HFF-Myc (cell line): ENCODE measurements at regions not wholly inside any gene's neighbourhood (a gene's known extent, or its start where the extent isn't known, plus 50 kb on each side); places are given as distances from the start of the nearest gene placed in this dataset.
"Not testable (repeated sequence)": the region's sequence is repeated elsewhere in the genome, so short reads cannot be mapped to it uniquely, and the experiment has no call there.

Experiments used
- DNase-seq: peaks from one replicate; pipeline ENCODE4 v3.0.0-alpha.2; 2011; ENCODE audit warnings: low read depth; ENCODE audit errors: extremely low read depth
- H3K4me3 ChIP-seq: replicated peaks from 2 replicates; pipeline ENCODE4 v1.5.1; 2011; ENCODE audit warnings: low read depth, mild to moderate bottlenecking, control low read depth, low read length
- TF ChIP-seq, protein P1 (sequence below): IDR thresholded peaks from 2 replicates; pipeline ENCODE4 v1.5.1; 2012; ENCODE audit warnings: mild to moderate bottlenecking, low read depth, low read length, control low read depth; ENCODE audit errors: missing control alignments

DNA sequence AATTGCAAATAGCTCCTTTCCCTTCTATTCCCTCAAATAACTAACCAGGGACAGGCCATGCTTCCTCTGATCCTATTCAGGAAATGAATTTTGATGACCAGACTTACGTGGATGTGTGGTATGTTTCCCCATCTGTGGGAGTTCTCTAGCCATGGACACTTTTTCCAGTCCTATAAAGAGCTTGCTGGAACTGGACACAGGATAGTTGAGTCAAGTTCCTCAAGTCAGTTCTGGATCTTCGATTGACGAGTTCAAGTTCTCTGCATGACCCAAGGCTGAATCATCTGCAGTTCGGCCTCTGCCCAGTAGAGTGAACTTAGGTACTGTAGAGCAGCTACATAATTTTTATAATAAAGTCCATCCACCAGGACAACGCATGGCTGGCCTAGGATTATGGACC is 52.7 kb upstream of the CCND1 start:
- TF ChIP-seq, protein P1, sequence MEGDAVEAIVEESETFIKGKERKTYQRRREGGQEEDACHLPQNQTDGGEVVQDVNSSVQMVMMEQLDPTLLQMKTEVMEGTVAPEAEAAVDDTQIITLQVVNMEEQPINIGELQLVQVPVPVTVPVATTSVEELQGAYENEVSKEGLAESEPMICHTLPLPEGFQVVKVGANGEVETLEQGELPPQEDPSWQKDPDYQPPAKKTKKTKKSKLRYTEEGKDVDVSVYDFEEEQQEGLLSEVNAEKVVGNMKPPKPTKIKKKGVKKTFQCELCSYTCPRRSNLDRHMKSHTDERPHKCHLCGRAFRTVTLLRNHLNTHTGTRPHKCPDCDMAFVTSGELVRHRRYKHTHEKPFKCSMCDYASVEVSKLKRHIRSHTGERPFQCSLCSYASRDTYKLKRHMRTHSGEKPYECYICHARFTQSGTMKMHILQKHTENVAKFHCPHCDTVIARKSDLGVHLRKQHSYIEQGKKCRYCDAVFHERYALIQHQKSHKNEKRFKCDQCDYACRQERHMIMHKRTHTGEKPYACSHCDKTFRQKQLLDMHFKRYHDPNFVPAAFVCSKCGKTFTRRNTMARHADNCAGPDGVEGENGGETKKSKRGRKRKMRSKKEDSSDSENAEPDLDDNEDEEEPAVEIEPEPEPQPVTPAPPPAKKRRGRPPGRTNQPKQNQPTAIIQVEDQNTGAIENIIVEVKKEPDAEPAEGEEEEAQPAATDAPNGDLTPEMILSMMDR = peak; percentile 10
- H3K4me3 ChIP-seq = no peak overlapping the region
- DNase-seq = peak; percentile 50

DNA sequence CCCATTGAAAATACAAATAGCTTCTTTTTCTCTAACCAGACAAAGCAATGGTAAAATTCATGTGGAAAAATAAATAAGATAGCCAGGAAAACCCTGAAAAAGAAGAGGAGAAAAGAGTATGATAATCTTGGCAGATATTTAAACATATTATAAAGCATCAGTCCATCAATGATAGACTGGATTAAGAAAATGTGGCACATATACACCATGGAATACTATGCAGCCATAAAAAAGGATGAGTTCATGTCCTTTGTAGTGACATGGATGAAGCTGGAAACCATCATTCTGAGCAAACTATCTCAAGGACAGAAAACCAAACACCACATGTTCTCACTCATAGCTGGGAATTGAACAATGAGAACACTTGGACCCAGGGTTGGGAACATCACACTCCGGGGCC is 50.9 kb upstream of the CCND1 start:
- not testable (repeated sequence) for DNase-seq, H3K4me3 ChIP-seq
